ENCODE measurements at regions not wholly inside any gene's neighbourhood (a gene's known extent, or its start where the extent isn't known, plus 50 kb on each side); places are given as distances from the start of the nearest gene placed in this dataset.

GRCh38 chr10:100685331-100685730, 60.1 kb upstream of the PAX2 start:
- no peak overlapping the region for H3K9ac ChIP-seq
- no peak for TF ChIP-seq CTCF (conservative IDR thresholded peaks at IDR 0.05; ENCODE audit: low read depth, low read length)
- no peaks in the 10 kb centered on the region for H3K4me1 ChIP-seq (ENCODE audit: low read depth, poor library complexity, severe bottlenecking)
- peaks cover 48% of the 10 kb centered on the region for H3K27me3 ChIP-seq (ENCODE audit: insufficient read depth, low read depth)
- no peak overlapping the region for H3K4me3 ChIP-seq (IDR thresholded peaks at IDR 0.05; ENCODE audit: insufficient read depth, low read depth, low read length)
- H3K79me2 ChIP-seq (ENCODE audit: insufficient read depth, low read depth) = no peaks in the 10 kb centered on the region
- no peak overlapping the region for H3K4me2 ChIP-seq
- no peak overlapping the region for H2AFZ ChIP-seq (ENCODE audit: low read depth)
- H3K27ac ChIP-seq = no peak overlapping the region
- H3K36me3 ChIP-seq (ENCODE audit: insufficient read depth) = no peaks in the 10 kb centered on the region
- H4K20me1 ChIP-seq (ENCODE audit: insufficient read depth) = no peaks in the 10 kb centered on the region

- H3K79me2 ChIP-seq (ENCODE audit: insufficient read depth, low read depth) = no peaks in the 10 kb centered on the region
- peaks cover 31% of the 10 kb centered on the region; the same call in 1 of the 2 replicates for H3K27me3 ChIP-seq (ENCODE audit: insufficient read depth, low read depth)
- TF ChIP-seq CTCF (conservative IDR thresholded peaks at IDR 0.05; ENCODE audit: low read depth, low read length) = no peak
- no peaks in the 10 kb centered on the region for H3K4me1 ChIP-seq (ENCODE audit: low read depth, poor library complexity, severe bottlenecking)
- H3K4me3 ChIP-seq (IDR thresholded peaks at IDR 0.05; ENCODE audit: insufficient read depth, low read depth, low read length) = no peak overlapping the region
- H4K20me1 ChIP-seq (ENCODE audit: insufficient read depth) = no peaks in the 10 kb centered on the region
- H3K36me3 ChIP-seq (ENCODE audit: insufficient read depth) = no peaks in the 10 kb centered on the region
- no peak overlapping the region for H2AFZ ChIP-seq (ENCODE audit: low read depth)
- no peak overlapping the region for H3K4me2 ChIP-seq
- no peak overlapping the region for H3K9ac ChIP-seq
- no peak overlapping the region for H3K27ac ChIP-seq
Observed at GRCh38 chr10:100687143-100688003, 58.0 kb upstream of the PAX2 start.

GRCh38 chr10:100688201-100688600, 57.2 kb upstream of the PAX2 start:
- H3K4me3 ChIP-seq (IDR thresholded peaks at IDR 0.05; ENCODE audit: insufficient read depth, low read depth, low read length) = no peak overlapping the region
- no peaks in the 10 kb centered on the region for H4K20me1 ChIP-seq (ENCODE audit: insufficient read depth)
- no peaks in the 10 kb centered on the region for H3K4me1 ChIP-seq (ENCODE audit: low read depth, poor library complexity, severe bottlenecking)
- no peak overlapping the region for H3K9ac ChIP-seq
- no peak overlapping the region for H3K4me2 ChIP-seq
- H3K36me3 ChIP-seq (ENCODE audit: insufficient read depth) = no peaks in the 10 kb centered on the region
- H3K79me2 ChIP-seq (ENCODE audit: insufficient read depth, low read depth) = no peaks in the 10 kb centered on the region
- no peak overlapping the region for H2AFZ ChIP-seq (ENCODE audit: low read depth)
- no peak overlapping the region for H3K27ac ChIP-seq
- no peak for TF ChIP-seq CTCF (conservative IDR thresholded peaks at IDR 0.05; ENCODE audit: low read depth, low read length)
- peaks cover 26% of the 10 kb centered on the region; the same call in 1 of the 2 replicates for H3K27me3 ChIP-seq (ENCODE audit: insufficient read depth, low read depth)

GRCh38 chr10:100693821-100694220, 51.6 kb upstream of the PAX2 start:
- H3K4me3 ChIP-seq (IDR thresholded peaks at IDR 0.05; ENCODE audit: insufficient read depth, low read depth, low read length) = no peak overlapping the region
- no peak overlapping the region for H3K27ac ChIP-seq
- H3K36me3 ChIP-seq (ENCODE audit: insufficient read depth) = no peaks in the 10 kb centered on the region
- peaks cover 40% of the 10 kb centered on the region for H3K4me1 ChIP-seq (ENCODE audit: low read depth, poor library complexity, severe bottlenecking)
- no peaks in the 10 kb centered on the region for H3K27me3 ChIP-seq (ENCODE audit: insufficient read depth, low read depth)
- no peaks in the 10 kb centered on the region for H4K20me1 ChIP-seq (ENCODE audit: insufficient read depth)
- H2AFZ ChIP-seq (ENCODE audit: low read depth) = no peak overlapping the region
- no peak overlapping the region for H3K9ac ChIP-seq
- TF ChIP-seq CTCF (conservative IDR thresholded peaks at IDR 0.05; ENCODE audit: low read depth, low read length) = no peak
- H3K79me2 ChIP-seq (ENCODE audit: insufficient read depth, low read depth) = no peaks in the 10 kb centered on the region
- H3K4me2 ChIP-seq = no peak overlapping the region

All from KMS-11 (cell line).